Smooth muscle cell (in vitro differentiated cells): ENCODE measurements at regions not wholly inside any gene's neighbourhood (a gene's known extent, or its start where the extent isn't known, plus 50 kb on each side); places are given as distances from the start of the nearest gene placed in this dataset.
"Not testable (repeated sequence)": the region's sequence is repeated elsewhere in the genome, so short reads cannot be mapped to it uniquely, and the experiment has no call there.

Experiments used
- DNase-seq: peaks from one replicate; lab custom pipeline; 2025; ENCODE audit not compliant: unreplicated experiment; lab: John Stamatoyannopoulos, UW
- H2AFZ ChIP-seq: fragments of 200-600 bp; sonication (generic); 2 replicates; pipeline ENCODE4 v1.6.0; 2016; ENCODE audit warnings: antibody characterized with exemption, low read depth, mild to moderate bottlenecking
- H3F3A ChIP-seq: fragments of 200-600 bp; sonication (generic); 2 replicates; pipeline ENCODE4 v1.6.0; 2017; ENCODE audit warnings: antibody characterized with exemption, low read depth
- H3K27ac ChIP-seq: fragments of 200-600 bp; sonication (generic); 2 replicates; pipeline ENCODE4 v1.5.1; 2016; ENCODE audit warnings: low read depth, mild to moderate bottlenecking
- H3K27me3 ChIP-seq: fragments of 200-600 bp; sonication (generic); 2 replicates; pipeline ENCODE4 v1.6.1; 2016; ENCODE audit warnings: low read depth, mild to moderate bottlenecking
- H3K36me3 ChIP-seq: fragments of 200-600 bp; sonication (generic); 2 replicates; pipeline ENCODE4 v1.5.1; 2016; ENCODE audit warnings: low read depth
- H3K4me1 ChIP-seq: fragments of 200-600 bp; sonication (generic); 2 replicates; pipeline ENCODE4 v1.5.1; 2016; ENCODE audit warnings: low read depth
- H3K4me2 ChIP-seq: fragments of 200-600 bp; sonication (generic); 2 replicates; pipeline ENCODE4 v1.6.0; 2016; ENCODE audit warnings: mild to moderate bottlenecking
- H3K4me3 ChIP-seq: fragments of 200-600 bp; sonication (generic); 2 replicates; pipeline ENCODE4 v1.5.1; 2016; ENCODE audit warnings: mild to moderate bottlenecking
- H3K79me2 ChIP-seq: fragments of 200-600 bp; sonication (generic); 2 replicates; pipeline ENCODE4 v1.6.0; 2016; ENCODE audit warnings: low read depth, mild to moderate bottlenecking
- H3K9ac ChIP-seq: fragments of 200-600 bp; sonication (generic); 2 replicates; pipeline ENCODE4 v1.6.0; 2016; ENCODE audit warnings: low read depth
- H3K9me3 ChIP-seq: fragments of 200-600 bp; sonication (generic); replicated peaks from 2 replicates; pipeline ENCODE4 v1.5.1; 2016; ENCODE audit warnings: low read depth
- H4K20me1 ChIP-seq: fragments of 200-600 bp; sonication (generic); 2 replicates; pipeline ENCODE4 v1.6.0; 2016; ENCODE audit warnings: low read depth
- WGBS: methylation state at CpG from one replicate; pipeline ENCODE4 v1.1.7; 2016; ENCODE audit warnings: low lambda C conversion rate; 5-methylcytosine and 5-hydroxymethylcytosine counted together
- TF ChIP-seq, protein P1 (sequence below): fragments of 200-600 bp; sonication (generic); IDR thresholded peaks from 2 replicates; pipeline ENCODE4 v1.5.1; 2017; ENCODE audit warnings: borderline replicate concordance, mild to moderate bottlenecking, antibody characterized with exemption; ENCODE audit not compliant: insufficient read depth, poor library complexity, severe bottlenecking

DNA sequence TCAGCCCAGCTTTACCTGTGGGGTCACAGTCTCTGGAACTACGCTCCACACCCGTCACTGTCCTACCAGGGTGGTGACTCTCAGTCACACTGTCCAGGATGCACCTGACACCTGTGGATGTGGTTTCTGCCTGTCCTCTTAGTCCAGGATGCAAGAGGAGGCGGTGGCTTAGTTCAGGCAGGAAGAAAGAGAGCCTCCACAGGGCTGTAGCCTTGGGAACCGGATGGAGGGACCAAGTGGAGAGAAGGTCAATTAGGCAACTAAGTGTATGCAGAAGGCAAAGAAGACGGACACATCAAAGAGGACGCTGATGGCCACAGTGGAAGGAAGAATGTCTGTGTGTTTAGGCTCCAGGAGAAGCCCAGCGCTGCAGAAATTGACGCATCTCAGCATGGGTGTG lies 153.9 kb upstream of the IRF2BP2 start:
- Histone ChIP-seq H3K4me1 (no peaks in the 10 kb centered on the region), H3K4me2 (no peak overlapping the region), H3K4me3 (no peak overlapping the region), H2AFZ (no peak overlapping the region), H3K9me3 (no peaks in the 10 kb centered on the region), H3K27me3 (no peaks in the 10 kb centered on the region), H3K79me2 (no peaks in the 10 kb centered on the region), H3K9ac (no peak overlapping the region), H4K20me1 (no peaks in the 10 kb centered on the region), H3K27ac (no peak overlapping the region), H3K36me3 (no peaks in the 10 kb centered on the region), H3F3A (no peaks in the 10 kb centered on the region)
- DNase-seq, result no peak
- TF ChIP-seq, protein P1, sequence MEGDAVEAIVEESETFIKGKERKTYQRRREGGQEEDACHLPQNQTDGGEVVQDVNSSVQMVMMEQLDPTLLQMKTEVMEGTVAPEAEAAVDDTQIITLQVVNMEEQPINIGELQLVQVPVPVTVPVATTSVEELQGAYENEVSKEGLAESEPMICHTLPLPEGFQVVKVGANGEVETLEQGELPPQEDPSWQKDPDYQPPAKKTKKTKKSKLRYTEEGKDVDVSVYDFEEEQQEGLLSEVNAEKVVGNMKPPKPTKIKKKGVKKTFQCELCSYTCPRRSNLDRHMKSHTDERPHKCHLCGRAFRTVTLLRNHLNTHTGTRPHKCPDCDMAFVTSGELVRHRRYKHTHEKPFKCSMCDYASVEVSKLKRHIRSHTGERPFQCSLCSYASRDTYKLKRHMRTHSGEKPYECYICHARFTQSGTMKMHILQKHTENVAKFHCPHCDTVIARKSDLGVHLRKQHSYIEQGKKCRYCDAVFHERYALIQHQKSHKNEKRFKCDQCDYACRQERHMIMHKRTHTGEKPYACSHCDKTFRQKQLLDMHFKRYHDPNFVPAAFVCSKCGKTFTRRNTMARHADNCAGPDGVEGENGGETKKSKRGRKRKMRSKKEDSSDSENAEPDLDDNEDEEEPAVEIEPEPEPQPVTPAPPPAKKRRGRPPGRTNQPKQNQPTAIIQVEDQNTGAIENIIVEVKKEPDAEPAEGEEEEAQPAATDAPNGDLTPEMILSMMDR, result no peak
- 95% methylated on average over 8 of the region's 8 CpGs for WGBS

DNA sequence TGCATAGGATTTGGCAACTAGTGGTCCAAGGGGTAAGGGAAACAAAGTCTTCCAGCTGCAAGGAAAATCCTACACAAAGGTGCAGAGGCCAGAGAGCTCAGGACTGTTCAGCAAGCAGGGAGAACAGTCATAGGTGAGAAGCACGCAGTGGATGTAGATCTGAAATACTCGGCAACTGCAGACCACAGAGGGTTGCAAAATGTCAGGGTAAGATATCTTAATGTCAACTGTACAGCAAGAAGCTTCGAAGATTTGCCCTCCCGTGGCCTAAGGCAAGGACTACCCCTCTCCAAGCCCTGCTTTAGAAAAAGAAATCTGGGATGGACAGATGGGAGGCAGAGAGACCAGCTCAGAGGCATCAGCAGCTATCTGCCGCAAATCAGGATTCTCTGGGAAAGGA lies 153.4 kb upstream of the IRF2BP2 start:
- no peaks in the 10 kb centered on the region for H3K79me2 ChIP-seq
- no peak overlapping the region for H3K27ac ChIP-seq
- H3K9ac ChIP-seq, result no peak overlapping the region
- no peaks in the 10 kb centered on the region for H3K4me1 ChIP-seq
- H3K27me3 ChIP-seq, result no peaks in the 10 kb centered on the region
- H3F3A ChIP-seq, result no peaks in the 10 kb centered on the region
- H3K36me3 ChIP-seq, result no peaks in the 10 kb centered on the region
- TF ChIP-seq, protein P1, result no peak
- H3K4me2 ChIP-seq, result no peak overlapping the region
- 71% methylated on average over 5 of the region's 5 CpGs for WGBS
- DNase-seq, result no peak
- H3K4me3 ChIP-seq, result no peak overlapping the region
- no peak overlapping the region for H2AFZ ChIP-seq
- no peaks in the 10 kb centered on the region for H4K20me1 ChIP-seq
- no peaks in the 10 kb centered on the region for H3K9me3 ChIP-seq

DNA sequence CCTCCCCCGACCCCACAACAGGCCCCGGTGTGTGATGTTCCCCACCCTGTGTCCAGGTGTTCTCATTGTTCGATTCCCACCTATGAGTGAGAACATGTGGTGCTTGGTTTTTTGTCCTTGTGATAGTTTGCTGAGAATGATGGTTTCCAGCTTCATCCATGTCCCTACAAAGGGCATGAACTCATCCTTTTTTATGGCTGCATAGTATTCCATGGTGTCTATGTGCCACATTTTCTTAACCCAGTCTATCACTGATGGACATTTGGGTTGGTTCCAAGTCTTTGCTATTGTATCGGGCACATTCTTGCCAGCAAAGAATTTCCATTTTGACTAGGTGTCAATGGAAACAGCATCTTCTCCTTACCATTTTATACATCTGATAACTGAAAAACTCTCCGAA lies 152.1 kb upstream of the IRF2BP2 start:
- H3K4me3 ChIP-seq, H3K9me3 ChIP-seq, DNase-seq, H3K27me3 ChIP-seq, H3K9ac ChIP-seq, H3K36me3 ChIP-seq, H3K4me1 ChIP-seq, H3K4me2 ChIP-seq, H3K79me2 ChIP-seq, H4K20me1 ChIP-seq, H3F3A ChIP-seq, H2AFZ ChIP-seq, H3K27ac ChIP-seq: not testable (repeated sequence)
- 95% methylated on average over 5 of the region's 5 CpGs for WGBS

DNA sequence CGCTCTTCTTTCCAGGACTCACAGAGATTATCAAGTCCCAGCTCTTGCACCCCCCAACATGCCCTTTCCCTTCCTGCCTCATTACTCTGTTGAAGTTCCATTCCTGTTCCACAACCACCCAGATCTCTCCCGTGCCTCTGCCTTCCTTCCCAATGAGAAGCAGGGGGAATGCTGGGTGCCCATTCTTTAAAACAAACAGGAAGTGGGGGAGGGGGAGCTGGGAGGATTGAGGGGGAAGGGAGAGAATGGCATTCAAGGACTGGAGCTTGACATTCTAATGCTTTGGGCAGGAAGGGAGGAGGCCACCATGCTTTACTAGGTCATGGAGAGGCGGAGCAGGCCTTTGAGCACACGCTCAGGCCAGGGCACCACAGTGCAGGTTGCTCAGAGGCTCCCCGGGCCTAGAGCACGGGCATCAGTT lies 150.3 kb upstream of the IRF2BP2 start:
- no peak overlapping the region for H3K9ac ChIP-seq
- H3K4me1 ChIP-seq, result no peaks in the 10 kb centered on the region
- no peaks in the 10 kb centered on the region for H3F3A ChIP-seq
- TF ChIP-seq, protein P1, result no peak
- H2AFZ ChIP-seq, result peak overlapping the region; percentile 10
- WGBS, result 74% methylated on average over 6 of the region's 6 CpGs
- H3K27me3 ChIP-seq, result no peaks in the 10 kb centered on the region
- H3K79me2 ChIP-seq, result no peaks in the 10 kb centered on the region
- DNase-seq, result no peak
- H3K27ac ChIP-seq, result no peak overlapping the region
- H4K20me1 ChIP-seq, result no peaks in the 10 kb centered on the region
- H3K4me2 ChIP-seq, result no peak overlapping the region
- no peaks in the 10 kb centered on the region for H3K36me3 ChIP-seq
- H3K4me3 ChIP-seq, result no peak overlapping the region
- no peaks in the 10 kb centered on the region for H3K9me3 ChIP-seq
